ENCODE measurements at regions not wholly inside any gene's neighbourhood (a gene's known extent, or its start where the extent isn't known, plus 50 kb on each side); places are given as distances from the start of the nearest gene placed in this dataset.

- TF ChIP-seq, protein P1, sequence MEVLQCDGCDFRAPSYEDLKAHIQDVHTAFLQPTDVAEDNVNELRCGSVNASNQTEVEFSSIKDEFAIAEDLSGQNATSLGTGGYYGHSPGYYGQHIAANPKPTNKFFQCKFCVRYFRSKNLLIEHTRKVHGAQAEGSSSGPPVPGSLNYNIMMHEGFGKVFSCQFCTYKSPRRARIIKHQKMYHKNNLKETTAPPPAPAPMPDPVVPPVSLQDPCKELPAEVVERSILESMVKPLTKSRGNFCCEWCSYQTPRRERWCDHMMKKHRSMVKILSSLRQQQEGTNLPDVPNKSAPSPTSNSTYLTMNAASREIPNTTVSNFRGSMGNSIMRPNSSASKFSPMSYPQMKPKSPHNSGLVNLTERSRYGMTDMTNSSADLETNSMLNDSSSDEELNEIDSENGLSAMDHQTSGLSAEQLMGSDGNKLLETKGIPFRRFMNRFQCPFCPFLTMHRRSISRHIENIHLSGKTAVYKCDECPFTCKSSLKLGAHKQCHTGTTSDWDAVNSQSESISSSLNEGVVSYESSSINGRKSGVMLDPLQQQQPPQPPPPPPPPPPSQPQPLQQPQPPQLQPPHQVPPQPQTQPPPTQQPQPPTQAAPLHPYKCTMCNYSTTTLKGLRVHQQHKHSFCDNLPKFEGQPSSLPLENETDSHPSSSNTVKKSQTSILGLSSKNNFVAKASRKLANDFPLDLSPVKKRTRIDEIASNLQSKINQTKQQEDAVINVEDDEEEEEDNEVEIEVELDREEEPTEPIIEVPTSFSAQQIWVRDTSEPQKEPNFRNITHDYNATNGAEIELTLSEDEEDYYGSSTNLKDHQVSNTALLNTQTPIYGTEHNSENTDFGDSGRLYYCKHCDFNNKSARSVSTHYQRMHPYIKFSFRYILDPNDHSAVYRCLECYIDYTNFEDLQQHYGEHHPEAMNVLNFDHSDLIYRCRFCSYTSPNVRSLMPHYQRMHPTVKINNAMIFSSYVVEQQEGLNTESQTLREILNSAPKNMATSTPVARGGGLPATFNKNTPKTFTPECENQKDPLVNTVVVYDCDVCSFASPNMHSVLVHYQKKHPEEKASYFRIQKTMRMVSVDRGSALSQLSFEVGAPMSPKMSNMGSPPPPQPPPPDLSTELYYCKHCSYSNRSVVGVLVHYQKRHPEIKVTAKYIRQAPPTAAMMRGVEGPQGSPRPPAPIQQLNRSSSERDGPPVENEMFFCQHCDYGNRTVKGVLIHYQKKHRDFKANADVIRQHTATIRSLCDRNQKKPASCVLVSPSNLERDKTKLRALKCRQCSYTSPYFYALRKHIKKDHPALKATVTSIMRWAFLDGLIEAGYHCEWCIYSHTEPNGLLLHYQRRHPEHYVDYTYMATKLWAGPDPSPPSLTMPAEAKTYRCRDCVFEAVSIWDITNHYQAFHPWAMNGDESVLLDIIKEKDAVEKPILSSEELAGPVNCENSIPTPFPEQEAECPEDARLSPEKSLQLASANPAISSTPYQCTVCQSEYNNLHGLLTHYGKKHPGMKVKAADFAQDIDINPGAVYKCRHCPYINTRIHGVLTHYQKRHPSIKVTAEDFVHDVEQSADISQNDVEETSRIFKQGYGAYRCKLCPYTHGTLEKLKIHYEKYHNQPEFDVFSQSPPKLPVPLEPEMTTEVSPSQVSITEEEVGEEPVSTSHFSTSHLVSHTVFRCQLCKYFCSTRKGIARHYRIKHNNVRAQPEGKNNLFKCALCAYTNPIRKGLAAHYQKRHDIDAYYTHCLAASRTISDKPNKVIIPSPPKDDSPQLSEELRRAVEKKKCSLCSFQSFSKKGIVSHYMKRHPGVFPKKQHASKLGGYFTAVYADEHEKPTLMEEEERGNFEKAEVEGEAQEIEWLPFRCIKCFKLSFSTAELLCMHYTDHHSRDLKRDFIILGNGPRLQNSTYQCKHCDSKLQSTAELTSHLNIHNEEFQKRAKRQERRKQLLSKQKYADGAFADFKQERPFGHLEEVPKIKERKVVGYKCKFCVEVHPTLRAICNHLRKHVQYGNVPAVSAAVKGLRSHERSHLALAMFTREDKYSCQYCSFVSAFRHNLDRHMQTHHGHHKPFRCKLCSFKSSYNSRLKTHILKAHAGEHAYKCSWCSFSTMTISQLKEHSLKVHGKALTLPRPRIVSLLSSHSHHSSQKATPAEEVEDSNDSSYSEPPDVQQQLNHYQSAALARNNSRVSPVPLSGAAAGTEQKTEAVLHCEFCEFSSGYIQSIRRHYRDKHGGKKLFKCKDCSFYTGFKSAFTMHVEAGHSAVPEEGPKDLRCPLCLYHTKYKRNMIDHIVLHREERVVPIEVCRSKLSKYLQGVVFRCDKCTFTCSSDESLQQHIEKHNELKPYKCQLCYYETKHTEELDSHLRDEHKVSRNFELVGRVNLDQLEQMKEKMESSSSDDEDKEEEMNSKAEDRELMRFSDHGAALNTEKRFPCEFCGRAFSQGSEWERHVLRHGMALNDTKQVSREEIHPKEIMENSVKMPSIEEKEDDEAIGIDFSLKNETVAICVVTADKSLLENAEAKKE (CRISPR knock-in tag; IDR thresholded peaks at IDR 0.05): no peak
- TF ChIP-seq ZNF331 (CRISPR knock-in tag; IDR thresholded peaks at IDR 0.05; ENCODE audit: low read depth): no peak
These were observed 502.8 kb downstream of the LTN1 start (continued) for GRCh38 chr21:28489821-28490350.

DNA sequence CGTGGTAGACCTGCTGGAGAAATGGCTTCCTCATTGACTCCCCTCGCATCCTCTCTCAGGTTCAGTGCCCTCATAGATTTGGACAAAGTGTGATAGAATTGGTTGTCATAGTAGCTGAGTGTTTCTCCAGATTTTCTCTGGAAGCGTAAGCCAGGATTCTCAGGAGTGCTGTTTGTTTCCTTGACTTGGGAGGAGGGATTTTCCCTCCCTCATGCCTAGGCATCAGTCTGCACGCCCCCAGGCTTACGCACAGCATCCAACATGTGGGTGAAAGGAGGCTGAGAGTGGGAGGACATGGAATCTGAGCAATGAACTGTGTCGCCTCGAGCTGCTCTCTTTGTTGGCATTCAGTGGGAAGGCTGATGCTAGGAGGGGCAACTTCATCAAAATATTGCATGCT, 503.5 kb downstream of the LTN1 start:
- no peak for ATAC-seq
- Histone ChIP-seq H3K27me3 (ENCODE audit: insufficient read depth) (no peaks in the 10 kb centered on the region), H3K4me1 (ENCODE audit: insufficient read depth) (no peaks in the 10 kb centered on the region), H3K27ac (ENCODE audit: low read depth) (no peak overlapping the region), H4K20me1 (replicated peaks; ENCODE audit: insufficient read depth) (no peaks in the 10 kb centered on the region), H3K4me2 (no peak overlapping the region), H3K79me2 (replicated peaks; ENCODE audit: insufficient read depth) (no peaks in the 10 kb centered on the region), H3F3A (replicated peaks; ENCODE audit: low read depth) (no peaks in the 10 kb centered on the region), H3K9me2 (ENCODE audit: insufficient read depth) (no peaks in the 10 kb centered on the region; the same call in 1 of the 2 replicates), H2AFZ (no peak overlapping the region), H3K4me3 (no peak overlapping the region), H3K36me3 (ENCODE audit: insufficient read depth) (no peaks in the 10 kb centered on the region)
- H3K27me3 Mint-ChIP-seq (ENCODE audit: insufficient read depth, low read depth, poor library complexity): peaks cover 4% of the 10 kb centered on the region
- H3K36me3 Mint-ChIP-seq (ENCODE audit: low read depth): no peaks in the 10 kb centered on the region
- H3K4me3 Mint-ChIP-seq: no peak overlapping the region
- no peak for DNase-seq (ENCODE audit: low spot score)
- H3K9me3 Mint-ChIP-seq: no peaks in the 10 kb centered on the region
- H3K4me1 Mint-ChIP-seq: peaks cover 7% of the 10 kb centered on the region; the same call in 2 of the 3 replicates
- no peak overlapping the region for H3K27ac Mint-ChIP-seq
- no peak for TF ChIP-seq ETS1 (IDR thresholded peaks at IDR 0.05)
- TF ChIP-seq STAT1 (IDR thresholded peaks at IDR 0.05; ENCODE audit: unreplicated experiment): no peak
- TF ChIP-seq ZNF331 (CRISPR knock-in tag; IDR thresholded peaks at IDR 0.05; ENCODE audit: low read depth): no peak
- no peak for TF ChIP-seq POLR2AphosphoS5 (IDR thresholded peaks at IDR 0.05; ENCODE audit: low read depth)
- TF ChIP-seq JUNB (IDR thresholded peaks at IDR 0.05; ENCODE audit: unreplicated experiment): no peak
- TF ChIP-seq, protein P1 (CRISPR knock-in tag; IDR thresholded peaks at IDR 0.05): no peak
- TF ChIP-seq EZH2 (IDR thresholded peaks at IDR 0.05; ENCODE audit: low read depth, unreplicated experiment): no peak
- no peak for TF ChIP-seq ZNF114 (CRISPR knock-in tag; IDR thresholded peaks at IDR 0.05)

Data from GM23338 (cell line).